Fibroblast of skin of left biceps (primary cell): ENCODE measurements at regions not wholly inside any gene's neighbourhood (a gene's known extent, or its start where the extent isn't known, plus 50 kb on each side); places are given as distances from the start of the nearest gene placed in this dataset.
"Not testable (repeated sequence)": the region's sequence is repeated elsewhere in the genome, so short reads cannot be mapped to it uniquely, and the experiment has no call there.

Experiments used
- DNase-seq, 2 experiments: peaks; one replicate each; pipeline ENCODE4 v3.0.0-alpha.2; 2013; ENCODE audit warnings: low read depth in 2 of 2

GRCh38 chr10:84632866-84633265 lies 304.5 kb downstream of the CCSER2 start:
- DNase-seq: no peak

- no peak for DNase-seq
Observed at GRCh38 chr10:84634636-84635035, 306.2 kb downstream of the CCSER2 start.

- DNase-seq: not testable (repeated sequence)
Observed at GRCh38 chr10:84650628-84651027, 322.2 kb downstream of the CCSER2 start.

GRCh38 chr10:84654671-84655070 lies 326.3 kb downstream of the CCSER2 start:
- DNase-seq: no peak

GRCh38 chr10:84659027-84659426 lies 330.6 kb downstream of the CCSER2 start:
- no peak for DNase-seq

- DNase-seq: no peak
Observed at GRCh38 chr10:84659497-84660439, 331.4 kb downstream of the CCSER2 start.

- no peak for DNase-seq
Observed at GRCh38 chr10:84660450-84661159, 332.2 kb downstream of the CCSER2 start.

GRCh38 chr10:84665211-84665610 lies 336.8 kb downstream of the CCSER2 start:
- no peak for DNase-seq

GRCh38 chr10:84665883-84666463 lies 337.6 kb downstream of the CCSER2 start:
- DNase-seq: no peak

- no peak for DNase-seq
Observed at GRCh38 chr10:84668186-84668763, 339.9 kb downstream of the CCSER2 start.

- DNase-seq: no peak
Observed at GRCh38 chr10:84675060-84675459, 346.7 kb downstream of the CCSER2 start.

- DNase-seq: no peak
Observed at GRCh38 chr10:84676536-84676935, 348.1 kb downstream of the CCSER2 start.

- DNase-seq: no peak
Observed at GRCh38 chr10:84681781-84682180, 353.4 kb downstream of the CCSER2 start.

GRCh38 chr10:84683550-84683949 lies 355.2 kb downstream of the CCSER2 start:
- DNase-seq: no peak

GRCh38 chr10:84683980-84684740 lies 355.8 kb downstream of the CCSER2 start:
- DNase-seq: no peak

- DNase-seq: no peak
Observed at GRCh38 chr10:84685047-84685660, 356.8 kb downstream of the CCSER2 start.

GRCh38 chr10:84693006-84693405 lies 364.6 kb downstream of the CCSER2 start:
- DNase-seq: no peak

GRCh38 chr10:84695902-84696301 lies 367.5 kb downstream of the CCSER2 start:
- DNase-seq: no peak

GRCh38 chr10:84696610-84697009 lies 368.2 kb downstream of the CCSER2 start:
- no peak for DNase-seq

- DNase-seq: no peak
Observed at GRCh38 chr10:84698989-84699388, 370.6 kb downstream of the CCSER2 start.
